Hepatocyte (in vitro differentiated cells): ENCODE measurements at regions not wholly inside any gene's neighbourhood (a gene's known extent, or its start where the extent isn't known, plus 50 kb on each side); places are given as distances from the start of the nearest gene placed in this dataset.

ENCODE experiments used
- DNase-seq: peaks from one replicate; pipeline ENCODE4 v3.0.0-alpha.2; 2016; ENCODE audit warnings: low spot score
- H2AFZ ChIP-seq: fragments of 200-600 bp; sonication (generic); 2 replicates; pipeline ENCODE4 v1.6.0; 2016; ENCODE audit warnings: antibody characterized with exemption, mild to moderate bottlenecking
- H3K27ac ChIP-seq: fragments of 200-600 bp; sonication (generic); 2 replicates; pipeline ENCODE4 v1.5.1; 2016; ENCODE audit warnings: mild to moderate bottlenecking
- H3K27me3 ChIP-seq: fragments of 200-600 bp; sonication (generic); 2 replicates; pipeline ENCODE4 v1.6.1; 2016
- H3K36me3 ChIP-seq: fragments of 200-600 bp; sonication (generic); replicated peaks from 2 replicates; pipeline ENCODE4 v1.5.1; 2016; ENCODE audit warnings: low read depth; ENCODE audit not compliant: insufficient read depth
- H3K4me1 ChIP-seq: fragments of 200-600 bp; sonication (generic); 2 replicates; pipeline ENCODE4 v1.5.1; 2016; ENCODE audit warnings: mild to moderate bottlenecking, moderate library complexity; ENCODE audit not compliant: insufficient read depth
- H3K4me2 ChIP-seq: fragments of 200-600 bp; sonication (generic); 2 replicates; pipeline ENCODE4 v1.6.0; 2016
- H3K4me3 ChIP-seq: fragments of 200-600 bp; sonication (generic); 2 replicates; pipeline ENCODE4 v1.5.1; 2016; ENCODE audit warnings: mild to moderate bottlenecking
- H3K79me2 ChIP-seq: fragments of 200-600 bp; sonication (generic); 2 replicates; pipeline ENCODE4 v1.6.0; 2017; ENCODE audit warnings: mild to moderate bottlenecking
- H3K9me2 ChIP-seq: fragments of 200-600 bp; sonication (generic); replicated peaks from 2 replicates; pipeline ENCODE4 v1.6.0; 2017; ENCODE audit warnings: mild to moderate bottlenecking; ENCODE audit not compliant: insufficient read depth
- H3K9me3 ChIP-seq: fragments of 200-600 bp; sonication (generic); 2 replicates; pipeline ENCODE4 v1.5.1; 2016; ENCODE audit warnings: low read depth, mild to moderate bottlenecking
- H4K20me1 ChIP-seq: fragments of 200-600 bp; sonication (generic); 2 replicates; pipeline ENCODE4 v1.6.0; 2016; ENCODE audit warnings: mild to moderate bottlenecking; ENCODE audit not compliant: insufficient read depth, poor library complexity, severe bottlenecking
- CTCF ChIP-seq: fragments of 200-600 bp; sonication (generic); IDR thresholded peaks from 2 replicates; pipeline ENCODE4 v1.5.1; 2016; ENCODE audit warnings: antibody characterized with exemption, mild to moderate bottlenecking; ENCODE audit not compliant: poor library complexity
- EZH2 ChIP-seq: fragments of 200-600 bp; sonication (generic); IDR thresholded peaks from 2 replicates; pipeline ENCODE4 v1.6.1; 2016; ENCODE audit warnings: antibody characterized with exemption, mild to moderate bottlenecking, borderline replicate concordance
- EZH2phosphoT487 ChIP-seq: fragments of 200-600 bp; sonication (generic); IDR thresholded peaks from one replicate; pipeline ENCODE4 v1.6.1; 2018; ENCODE audit warnings: antibody characterized with exemption, mild to moderate bottlenecking, low read depth, moderate library complexity; ENCODE audit not compliant: unreplicated experiment, severe bottlenecking
- WGBS: methylation state at CpG from one replicate; pipeline ENCODE4 v1.1.6; 2016; ENCODE audit warnings: low lambda C conversion rate; ENCODE audit errors: missing lambda C conversion rate; 5-methylcytosine and 5-hydroxymethylcytosine counted together

- Histone ChIP-seq H2AFZ (no peak overlapping the region), H4K20me1 (no peaks in the 10 kb centered on the region), H3K4me1 (no peaks in the 10 kb centered on the region), H3K9me3 (no peaks in the 10 kb centered on the region), H3K27ac (no peak overlapping the region), H3K9me2 (no peaks in the 10 kb centered on the region), H3K4me3 (no peak overlapping the region), H3K79me2 (no peaks in the 10 kb centered on the region), H3K4me2 (no peak overlapping the region), H3K27me3 (no peaks in the 10 kb centered on the region), H3K36me3 (no peaks in the 10 kb centered on the region)
- DNase-seq, result no peak
- 79% methylated on average over 3 of the region's 3 CpGs for WGBS
- TF ChIP-seq EZH2phosphoT487 (no peak), CTCF (no peak), EZH2 (no peak)
Measured at GRCh38 chr6:98239057-98239456, 595.3 kb upstream of the POU3F2 start.

- TF ChIP-seq EZH2 (no peak), CTCF (no peak), EZH2phosphoT487 (no peak)
- DNase-seq, result no peak
- Histone ChIP-seq H3K9me3 (no peaks in the 10 kb centered on the region), H3K79me2 (no peaks in the 10 kb centered on the region), H3K27ac (no peak overlapping the region), H3K27me3 (no peaks in the 10 kb centered on the region), H3K36me3 (no peaks in the 10 kb centered on the region), H3K4me3 (no peak overlapping the region), H4K20me1 (no peaks in the 10 kb centered on the region), H2AFZ (no peak overlapping the region), H3K9me2 (no peaks in the 10 kb centered on the region), H3K4me1 (no peaks in the 10 kb centered on the region), H3K4me2 (no peak overlapping the region)
- 90% methylated on average over 1 of the region's 1 CpG for WGBS
Measured at GRCh38 chr6:98241630-98242029, 592.7 kb upstream of the POU3F2 start.

GRCh38 chr6:98254624-98255023 lies 579.8 kb upstream of the POU3F2 start:
- WGBS, result 88% methylated on average over 3 of the region's 3 CpGs
- Histone ChIP-seq H3K4me3 (no peak overlapping the region), H3K36me3 (no peaks in the 10 kb centered on the region)

More at GRCh38 chr6:98254624-98255023, 579.8 kb upstream of the POU3F2 start:
- H3K4me1 ChIP-seq, result no peaks in the 10 kb centered on the region
- H3K79me2 ChIP-seq, result no peaks in the 10 kb centered on the region
- H3K9me3 ChIP-seq, result no peaks in the 10 kb centered on the region
- no peak overlapping the region for H2AFZ ChIP-seq
- H3K9me2 ChIP-seq, result no peaks in the 10 kb centered on the region
- H3K27me3 ChIP-seq, result no peaks in the 10 kb centered on the region
- H4K20me1 ChIP-seq, result no peaks in the 10 kb centered on the region
- no peak overlapping the region for H3K4me2 ChIP-seq
- TF ChIP-seq EZH2 (no peak), EZH2phosphoT487 (no peak), CTCF (no peak)
- DNase-seq, result no peak
- H3K27ac ChIP-seq, result no peak overlapping the region
